CD14-positive monocyte (primary cell): ENCODE measurements at regions not wholly inside any gene's neighbourhood (a gene's known extent, or its start where the extent isn't known, plus 50 kb on each side); places are given as distances from the start of the nearest gene placed in this dataset.

ENCODE experiments used
- DNase-seq, 3 donors: peaks; one replicate each; pipeline ENCODE4 v3.0.0-alpha.2; 2011 to 2022
- H2AFZ ChIP-seq: 2 replicates; pipeline ENCODE4 v1.6.0; 2012; ENCODE audit warnings: mild to moderate bottlenecking, low read depth, low read length, inconsistent platforms; ENCODE audit not compliant: insufficient read depth, poor library complexity, severe bottlenecking
- H3K27ac ChIP-seq, 2 donors: 1 replicate in 1 of 2; 2 replicates in 1 of 2; pipeline ENCODE4 v1.5.1; 2012 to 2013; ENCODE audit warnings: low read length in 2 of 2, control low read depth in 1 of 2, inconsistent platforms in 1 of 2, low read depth in 1 of 2, mild to moderate bottlenecking in 1 of 2
- H3K27me3 ChIP-seq, 2 donors: one replicate each; pipeline versions ENCODE4 v1.6.0 to v1.6.1; 2011 to 2013; ENCODE audit warnings: low read length in 2 of 2; ENCODE audit not compliant: control insufficient read depth in 2 of 2, insufficient read depth in 2 of 2
- H3K36me3 ChIP-seq, 2 donors: replicated peaks in 1 of 2; 1 replicate in 1 of 2; 2 replicates in 1 of 2; pipeline versions ENCODE4 v1.5.1 to v1.6.1; 2012 to 2013; ENCODE audit warnings: low read length in 2 of 2, control low read depth in 1 of 2, inconsistent platforms in 1 of 2, mild to moderate bottlenecking in 1 of 2; ENCODE audit not compliant: insufficient read depth in 2 of 2, control insufficient read depth in 1 of 2
- H3K4me1 ChIP-seq, 2 donors: 1 replicate in 1 of 2; 2 replicates in 1 of 2; pipeline versions ENCODE4 v1.5.1 to v1.6.1; 2012 to 2013; ENCODE audit warnings: low read length in 2 of 2, control low read depth in 1 of 2, inconsistent platforms in 1 of 2, mild to moderate bottlenecking in 1 of 2, moderate library complexity in 1 of 2; ENCODE audit not compliant: insufficient read depth in 2 of 2, control insufficient read depth in 1 of 2
- H3K4me2 ChIP-seq: replicated peaks from 2 replicates; pipeline ENCODE3; 2012; ENCODE audit warnings: low read length, moderate library complexity, mild to moderate bottlenecking; ENCODE audit not compliant: poor library complexity, severe bottlenecking; ENCODE audit errors: extremely low read depth
- H3K4me3 ChIP-seq, 3 experiments: fragments of 200-600 bp in 1 of 3; sonication (generic) in 1 of 3; replicated peaks in 1 of 3; 1 replicate in 2 of 3; 2 replicates in 1 of 3; pipeline ENCODE4 v1.5.1; 2011 to 2013; ENCODE audit warnings: low read length in 3 of 3, mild to moderate bottlenecking in 3 of 3, control low read depth in 2 of 3, low read depth in 2 of 3, inconsistent platforms in 1 of 3, moderate library complexity in 1 of 3
- H3K79me2 ChIP-seq: 2 replicates; pipeline ENCODE4 v1.6.0; 2012; ENCODE audit warnings: mild to moderate bottlenecking, control low read depth, inconsistent platforms, low read length, moderate library complexity; ENCODE audit not compliant: insufficient read depth
- H3K9ac ChIP-seq: 2 replicates; pipeline ENCODE4 v1.6.0; 2017; ENCODE audit warnings: low read length, mild to moderate bottlenecking; ENCODE audit not compliant: insufficient read depth, poor library complexity, severe bottlenecking
- H3K9me3 ChIP-seq, 2 donors: replicated peaks in 1 of 2; 1 replicate in 1 of 2; 2 replicates in 1 of 2; pipeline versions ENCODE4 v1.5.1 to v1.6.1; 2012 to 2013; ENCODE audit warnings: low read length in 2 of 2, control low read depth in 1 of 2; ENCODE audit not compliant: control insufficient read depth in 1 of 2, insufficient read depth in 1 of 2
- H4K20me1 ChIP-seq: 2 replicates; pipeline ENCODE4 v1.6.0; 2012; ENCODE audit warnings: mild to moderate bottlenecking, low read length, control low read depth, moderate library complexity; ENCODE audit not compliant: insufficient read depth
- H3K27ac Mint-ChIP-seq, 7 donors: one replicate each; pipeline ENCODE4 v1.8.0; 2020; ENCODE audit warnings: mild to moderate bottlenecking in 7 of 7, mixed read lengths in 7 of 7, moderate library complexity in 6 of 7, inconsistent platforms in 2 of 7
- H3K27me3 Mint-ChIP-seq, 3 donors: one replicate each; pipeline ENCODE4 v1.8.0; 2021 to 2022; ENCODE audit warnings: low read depth in 3 of 3, mild to moderate bottlenecking in 3 of 3, mixed read lengths in 3 of 3, moderate library complexity in 3 of 3, inconsistent platforms in 1 of 3
- H3K36me3 Mint-ChIP-seq, 2 donors: one replicate each; pipeline ENCODE4 v1.8.0; 2020; ENCODE audit warnings: mixed read lengths in 2 of 2, inconsistent platforms in 1 of 2, mild to moderate bottlenecking in 1 of 2
- H3K4me1 Mint-ChIP-seq: one replicate; pipeline ENCODE4 v1.8.0; 2020; ENCODE audit warnings: mild to moderate bottlenecking, mixed read lengths
- H3K4me3 Mint-ChIP-seq, 2 donors: one replicate each; pipeline ENCODE4 v1.8.0; 2020; ENCODE audit warnings: mild to moderate bottlenecking in 2 of 2, mixed read lengths in 2 of 2, moderate library complexity in 1 of 2
- H3K9me3 Mint-ChIP-seq, 7 donors: one replicate each; pipeline ENCODE4 v1.8.0; 2020 to 2022; ENCODE audit warnings: mixed read lengths in 7 of 7, mild to moderate bottlenecking in 6 of 7, moderate library complexity in 6 of 7, inconsistent platforms in 2 of 7
- WGBS: methylation state at CpG from one replicate; pipeline ENCODE4 v1.1.5; 2013; ENCODE audit warnings: missing lambda C conversion rate; ENCODE audit not compliant: insufficient coverage; 5-methylcytosine and 5-hydroxymethylcytosine counted together
- intact Hi-C, 2 donors: fragments of 100-400 bp; cut with micrococcal nuclease; formaldehyde crosslinking; loops; one replicate each; pipeline versions ENCODE4 v1.15.0 to v1.15.1; 2023
- TF ChIP-seq, protein P1 (sequence below): fragments of 200-600 bp; IDR thresholded peaks from one replicate; pipeline ENCODE4 v1.8.0; 2022; ENCODE audit warnings: antibody characterized with exemption, mild to moderate bottlenecking

DNA sequence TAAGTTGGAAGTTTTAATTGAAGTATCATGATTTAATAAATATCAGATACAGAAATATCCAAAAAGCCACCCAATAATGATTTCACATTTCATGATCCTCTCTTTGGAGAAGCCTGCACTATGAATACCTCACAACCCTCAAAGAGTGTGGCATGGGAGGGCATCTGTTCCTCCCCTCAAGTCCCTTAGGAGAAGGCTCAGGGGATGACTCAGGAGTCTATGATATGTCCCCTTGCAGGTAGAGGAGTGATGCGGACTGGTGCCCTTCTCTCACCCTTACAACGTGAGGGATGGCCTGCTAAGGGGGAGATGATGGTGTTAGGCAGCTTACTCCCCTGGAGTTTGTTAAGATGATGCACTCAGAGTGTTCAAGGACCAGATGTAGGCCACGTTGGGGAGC is 303.3 kb upstream of the DUSP10 start:
- Histone ChIP-seq H3K36me3 (no peaks in the 10 kb centered on the region), H2AFZ (no peak overlapping the region)
- H3K27ac Mint-ChIP-seq, result no peak overlapping the region

DNA sequence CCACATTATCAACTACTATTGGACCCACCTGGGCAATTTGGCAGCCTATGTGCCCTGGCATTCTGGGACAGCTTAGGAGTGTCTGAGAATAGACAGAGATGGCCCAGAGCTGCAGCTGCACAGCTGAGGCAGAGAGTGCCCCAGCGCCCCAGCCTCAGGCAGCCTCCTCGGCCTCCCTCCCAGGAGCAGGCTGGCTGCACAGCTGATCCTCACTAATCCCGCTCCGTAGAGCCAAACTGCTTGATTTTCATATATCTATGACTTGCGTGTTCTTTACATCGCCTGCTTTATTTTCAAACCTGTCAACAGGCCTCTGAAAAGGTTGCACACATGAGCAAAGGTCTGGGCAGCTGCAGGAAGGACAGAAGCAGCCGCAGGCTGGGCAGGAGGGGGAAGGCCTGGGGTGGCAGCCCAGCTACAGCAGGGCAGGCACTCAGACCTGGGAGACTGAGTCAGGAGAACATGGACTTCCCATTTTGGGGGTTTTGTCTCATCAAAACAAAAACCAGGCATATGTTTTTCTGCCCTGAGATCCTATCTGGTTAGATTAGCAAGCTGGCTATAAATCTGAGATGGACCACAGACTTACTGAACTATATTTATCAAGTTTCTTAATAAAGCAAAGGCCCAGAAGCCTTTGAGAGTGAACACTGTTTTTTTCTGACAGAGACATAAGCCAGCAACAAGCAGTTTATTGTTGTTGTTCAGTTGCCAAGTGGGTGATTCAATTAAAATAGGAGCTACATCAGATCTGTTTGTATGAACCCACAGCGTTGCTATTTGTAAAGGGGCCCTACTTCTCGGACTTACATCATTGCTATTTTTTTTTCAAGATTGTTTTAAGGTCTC is 301.8 kb upstream of the DUSP10 start:
- Mint-ChIP-seq H3K9me3 (peaks cover 0 to 2% (median 0%) of the 10 kb centered on the region in 7 donors), H3K4me1 (peaks cover 10% of the 10 kb centered on the region)
- no peak overlapping the region for H2AFZ ChIP-seq

More for the DNA sequence above, 303.3 kb upstream of the DUSP10 start:
- Histone ChIP-seq H3K4me1 (peaks cover 2 to 7% of the 10 kb centered on the region in 2 donors), H3K27me3 (no peaks in the 10 kb centered on the region), H3K4me2 (no peak overlapping the region), H3K9me3 (no peaks in the 10 kb centered on the region), H3K27ac (no peak overlapping the region), H3K79me2 (no peaks in the 10 kb centered on the region), H4K20me1 (no peaks in the 10 kb centered on the region), H3K4me3 (no peak overlapping the region), H3K9ac (no peak overlapping the region)
- Mint-ChIP-seq H3K27me3 (peaks cover 0 to 2% (median 0%) of the 10 kb centered on the region in 3 donors), H3K4me1 (peaks cover 14% of the 10 kb centered on the region), H3K36me3 (no peaks in the 10 kb centered on the region), H3K9me3 (peaks cover 0 to 4% (median 0%) of the 10 kb centered on the region in 7 donors), H3K4me3 (peak overlapping the region in 1 of 2 donors; percentile 25)
- DNase-seq, result no peak
- intact Hi-C loops, result no loop called here
- TF ChIP-seq, protein P1, sequence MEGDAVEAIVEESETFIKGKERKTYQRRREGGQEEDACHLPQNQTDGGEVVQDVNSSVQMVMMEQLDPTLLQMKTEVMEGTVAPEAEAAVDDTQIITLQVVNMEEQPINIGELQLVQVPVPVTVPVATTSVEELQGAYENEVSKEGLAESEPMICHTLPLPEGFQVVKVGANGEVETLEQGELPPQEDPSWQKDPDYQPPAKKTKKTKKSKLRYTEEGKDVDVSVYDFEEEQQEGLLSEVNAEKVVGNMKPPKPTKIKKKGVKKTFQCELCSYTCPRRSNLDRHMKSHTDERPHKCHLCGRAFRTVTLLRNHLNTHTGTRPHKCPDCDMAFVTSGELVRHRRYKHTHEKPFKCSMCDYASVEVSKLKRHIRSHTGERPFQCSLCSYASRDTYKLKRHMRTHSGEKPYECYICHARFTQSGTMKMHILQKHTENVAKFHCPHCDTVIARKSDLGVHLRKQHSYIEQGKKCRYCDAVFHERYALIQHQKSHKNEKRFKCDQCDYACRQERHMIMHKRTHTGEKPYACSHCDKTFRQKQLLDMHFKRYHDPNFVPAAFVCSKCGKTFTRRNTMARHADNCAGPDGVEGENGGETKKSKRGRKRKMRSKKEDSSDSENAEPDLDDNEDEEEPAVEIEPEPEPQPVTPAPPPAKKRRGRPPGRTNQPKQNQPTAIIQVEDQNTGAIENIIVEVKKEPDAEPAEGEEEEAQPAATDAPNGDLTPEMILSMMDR, result no peak
- WGBS, result 92% methylated on average over 2 of the region's 3 CpGs

More for the DNA sequence above, 301.8 kb upstream of the DUSP10 start:
- no peaks in the 10 kb centered on the region for H4K20me1 ChIP-seq
- Mint-ChIP-seq H3K27me3 (peaks cover 0 to 2% (median 2%) of the 10 kb centered on the region in 3 donors), H3K27ac (no peak overlapping the region), H3K36me3 (no peaks in the 10 kb centered on the region), H3K4me3 (no peak overlapping the region)
- no peaks in the 10 kb centered on the region for H3K27me3 ChIP-seq
- H3K9me3 ChIP-seq, result no peaks in the 10 kb centered on the region
- no peak overlapping the region for H3K4me2 ChIP-seq
- H3K4me1 ChIP-seq, result peaks cover 2 to 7% of the 10 kb centered on the region in 2 donors
- TF ChIP-seq, protein P1, result no peak
- no peaks in the 10 kb centered on the region for H3K36me3 ChIP-seq
- WGBS, result 95% methylated on average over 5 of the region's 9 CpGs
- no peak for DNase-seq
- intact Hi-C loops, result no loop called here
- no peak overlapping the region for H3K27ac ChIP-seq
- H3K4me3 ChIP-seq, result no peak overlapping the region
- H3K79me2 ChIP-seq, result no peaks in the 10 kb centered on the region
- no peak overlapping the region for H3K9ac ChIP-seq
